Upper lobe of left lung (tissue), 4 donors: ENCODE measurements at regions not wholly inside any gene's neighbourhood (a gene's known extent, or its start where the extent isn't known, plus 50 kb on each side); places are given as distances from the start of the nearest gene placed in this dataset.

Experiments used
- EP300 ChIP-seq, 4 donors: sonication (generic); formaldehyde crosslinking; IDR thresholded peaks; one replicate each; pipeline ENCODE4 v1.5.1; 2017; ENCODE audit warnings: antibody characterized with exemption in 4 of 4, control low read depth in 2 of 4
- POLR2A ChIP-seq, 4 donors: fragments of 450-650 bp; IDR thresholded peaks; one replicate each; pipeline ENCODE4 v1.5.1; 2016 to 2017; ENCODE audit warnings: antibody characterized with exemption in 4 of 4, mild to moderate bottlenecking in 2 of 4
- TF ChIP-seq, protein P1 (sequence below), 6 experiments: fragments of 450-650 bp in 4 of 6; fragments of 200-600 bp in 2 of 6; sonication (generic) in 2 of 6; IDR thresholded peaks; one replicate each; pipeline ENCODE4 v1.5.1; 2016 to 2019; ENCODE audit warnings: antibody characterized with exemption in 6 of 6

DNA sequence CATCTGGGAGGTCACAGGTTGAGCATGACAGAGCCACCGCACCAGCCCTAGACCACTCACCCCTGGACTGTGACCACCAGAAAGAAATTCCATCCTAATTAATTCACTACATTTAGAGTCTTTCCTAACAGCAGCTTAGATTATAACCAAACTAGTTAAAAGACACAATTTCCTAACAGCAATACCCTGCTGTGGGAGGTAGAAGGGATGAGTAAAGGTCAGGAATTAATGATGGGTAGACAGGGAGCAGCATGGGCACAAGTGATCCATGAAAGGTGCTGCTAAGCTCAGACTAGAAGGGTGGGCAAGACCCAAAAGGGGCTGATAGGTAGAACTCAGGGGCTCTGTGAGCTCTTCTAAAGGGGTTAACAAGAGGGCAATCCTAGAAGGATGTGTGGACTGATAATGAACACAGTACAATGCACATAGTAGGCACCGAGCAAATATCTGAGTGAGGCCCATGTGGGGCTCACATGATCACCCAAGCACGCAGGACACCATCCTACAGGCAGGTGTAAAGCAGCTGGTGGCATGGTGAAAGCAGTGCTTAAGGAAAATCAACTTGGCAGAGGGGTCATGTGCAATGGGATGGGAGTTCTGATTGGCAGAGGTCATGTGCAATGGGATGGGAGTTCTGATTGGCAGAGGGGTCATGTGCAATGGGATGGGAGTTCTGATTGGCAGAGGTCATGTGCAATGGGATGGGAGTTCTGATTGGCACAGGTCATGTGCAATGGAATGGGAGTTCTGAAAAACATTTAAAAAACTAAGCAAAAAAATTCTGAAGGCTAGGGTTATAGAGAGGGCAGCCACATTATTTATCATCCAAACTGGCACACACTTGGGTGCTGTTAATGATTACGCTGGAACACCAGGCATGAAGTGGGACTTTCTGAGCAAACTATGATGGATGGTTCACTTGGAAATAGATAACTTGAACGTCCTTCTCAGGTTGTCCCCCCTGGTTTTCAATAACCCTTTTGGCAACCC is 188.2 kb upstream of the FOXQ1 start:
- TF ChIP-seq, protein P1, sequence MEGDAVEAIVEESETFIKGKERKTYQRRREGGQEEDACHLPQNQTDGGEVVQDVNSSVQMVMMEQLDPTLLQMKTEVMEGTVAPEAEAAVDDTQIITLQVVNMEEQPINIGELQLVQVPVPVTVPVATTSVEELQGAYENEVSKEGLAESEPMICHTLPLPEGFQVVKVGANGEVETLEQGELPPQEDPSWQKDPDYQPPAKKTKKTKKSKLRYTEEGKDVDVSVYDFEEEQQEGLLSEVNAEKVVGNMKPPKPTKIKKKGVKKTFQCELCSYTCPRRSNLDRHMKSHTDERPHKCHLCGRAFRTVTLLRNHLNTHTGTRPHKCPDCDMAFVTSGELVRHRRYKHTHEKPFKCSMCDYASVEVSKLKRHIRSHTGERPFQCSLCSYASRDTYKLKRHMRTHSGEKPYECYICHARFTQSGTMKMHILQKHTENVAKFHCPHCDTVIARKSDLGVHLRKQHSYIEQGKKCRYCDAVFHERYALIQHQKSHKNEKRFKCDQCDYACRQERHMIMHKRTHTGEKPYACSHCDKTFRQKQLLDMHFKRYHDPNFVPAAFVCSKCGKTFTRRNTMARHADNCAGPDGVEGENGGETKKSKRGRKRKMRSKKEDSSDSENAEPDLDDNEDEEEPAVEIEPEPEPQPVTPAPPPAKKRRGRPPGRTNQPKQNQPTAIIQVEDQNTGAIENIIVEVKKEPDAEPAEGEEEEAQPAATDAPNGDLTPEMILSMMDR (IDR thresholded peaks at IDR 0.05) = no peak
- TF ChIP-seq POLR2A (IDR thresholded peaks at IDR 0.05) = no peak
- no peak for TF ChIP-seq EP300 (IDR thresholded peaks at IDR 0.05)
